Lower leg skin (tissue), 3 donors: ENCODE measurements at regions not wholly inside any gene's neighbourhood (a gene's known extent, or its start where the extent isn't known, plus 50 kb on each side); places are given as distances from the start of the nearest gene placed in this dataset.

Experiments used
- CTCF ChIP-seq, 3 donors: fragments of 450-650 bp; IDR thresholded peaks; one replicate each; pipeline ENCODE4 v1.5.1; 2016; ENCODE audit warnings: antibody characterized with exemption in 3 of 3, mild to moderate bottlenecking in 3 of 3, moderate library complexity in 2 of 3
- POLR2A ChIP-seq, 2 donors: fragments of 450-650 bp; IDR thresholded peaks; one replicate each; pipeline ENCODE4 v1.6.1; 2016 to 2017; ENCODE audit warnings: antibody characterized with exemption in 2 of 2, mild to moderate bottlenecking in 1 of 2, moderate library complexity in 1 of 2

GRCh38 chr13:73767191-73767741 lies 366.9 kb downstream of the KLF12 start:
- TF ChIP-seq POLR2A (IDR thresholded peaks at IDR 0.05) (no peak), CTCF (IDR thresholded peaks at IDR 0.05) (no peak)
